ENCODE measurements at regions not wholly inside any gene's neighbourhood (a gene's known extent, or its start where the extent isn't known, plus 50 kb on each side); places are given as distances from the start of the nearest gene placed in this dataset.

DNA sequence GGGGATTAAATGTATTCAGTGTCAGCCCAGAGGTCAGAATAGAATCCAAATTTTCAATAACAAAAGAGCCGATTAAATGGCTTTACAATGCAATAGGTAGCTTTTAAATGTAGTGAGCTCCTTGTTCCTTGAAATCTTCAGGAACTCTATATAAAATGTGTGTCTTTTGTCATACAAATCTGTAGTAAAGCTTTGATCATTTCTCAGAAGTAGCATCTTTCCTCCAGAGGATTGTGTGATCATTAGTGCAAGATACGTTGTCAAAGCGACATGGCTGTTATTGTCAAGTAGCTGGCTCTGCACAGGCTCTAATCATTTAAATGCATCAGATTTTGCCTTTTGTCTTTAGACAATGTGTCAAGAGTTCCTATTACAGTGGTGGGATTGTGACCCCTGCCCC is 116.1 kb upstream of the NAMPT start:
- TF ChIP-seq, protein P1, sequence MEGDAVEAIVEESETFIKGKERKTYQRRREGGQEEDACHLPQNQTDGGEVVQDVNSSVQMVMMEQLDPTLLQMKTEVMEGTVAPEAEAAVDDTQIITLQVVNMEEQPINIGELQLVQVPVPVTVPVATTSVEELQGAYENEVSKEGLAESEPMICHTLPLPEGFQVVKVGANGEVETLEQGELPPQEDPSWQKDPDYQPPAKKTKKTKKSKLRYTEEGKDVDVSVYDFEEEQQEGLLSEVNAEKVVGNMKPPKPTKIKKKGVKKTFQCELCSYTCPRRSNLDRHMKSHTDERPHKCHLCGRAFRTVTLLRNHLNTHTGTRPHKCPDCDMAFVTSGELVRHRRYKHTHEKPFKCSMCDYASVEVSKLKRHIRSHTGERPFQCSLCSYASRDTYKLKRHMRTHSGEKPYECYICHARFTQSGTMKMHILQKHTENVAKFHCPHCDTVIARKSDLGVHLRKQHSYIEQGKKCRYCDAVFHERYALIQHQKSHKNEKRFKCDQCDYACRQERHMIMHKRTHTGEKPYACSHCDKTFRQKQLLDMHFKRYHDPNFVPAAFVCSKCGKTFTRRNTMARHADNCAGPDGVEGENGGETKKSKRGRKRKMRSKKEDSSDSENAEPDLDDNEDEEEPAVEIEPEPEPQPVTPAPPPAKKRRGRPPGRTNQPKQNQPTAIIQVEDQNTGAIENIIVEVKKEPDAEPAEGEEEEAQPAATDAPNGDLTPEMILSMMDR (IDR thresholded peaks at IDR 0.05): no peak
- H3K27ac ChIP-seq: no peak overlapping the region

DNA sequence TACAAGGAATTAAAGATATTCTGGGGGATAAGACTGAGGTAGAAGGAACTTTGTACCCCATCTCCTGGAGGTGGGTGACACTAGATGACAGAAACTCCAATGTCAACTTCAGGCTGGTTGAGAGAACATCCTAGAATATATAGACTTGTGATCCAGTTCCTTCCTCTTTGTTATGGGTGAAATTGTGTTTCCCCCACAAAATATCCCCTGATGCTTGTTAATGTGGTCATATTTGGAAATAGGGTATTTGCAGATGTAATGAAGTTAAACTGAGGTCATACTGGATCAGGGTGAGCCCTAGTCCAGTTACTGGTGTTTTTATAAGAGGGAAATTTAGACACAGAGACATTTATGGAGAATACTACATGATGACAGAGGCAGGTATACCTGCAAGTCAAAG is 114.0 kb upstream of the NAMPT start:
- no peak overlapping the region for H3K27ac ChIP-seq
- TF ChIP-seq, protein P1 (IDR thresholded peaks at IDR 0.05): no peak
- no peak for TF ChIP-seq ZFX (IDR thresholded peaks at IDR 0.05; ENCODE audit: borderline replicate concordance)

DNA sequence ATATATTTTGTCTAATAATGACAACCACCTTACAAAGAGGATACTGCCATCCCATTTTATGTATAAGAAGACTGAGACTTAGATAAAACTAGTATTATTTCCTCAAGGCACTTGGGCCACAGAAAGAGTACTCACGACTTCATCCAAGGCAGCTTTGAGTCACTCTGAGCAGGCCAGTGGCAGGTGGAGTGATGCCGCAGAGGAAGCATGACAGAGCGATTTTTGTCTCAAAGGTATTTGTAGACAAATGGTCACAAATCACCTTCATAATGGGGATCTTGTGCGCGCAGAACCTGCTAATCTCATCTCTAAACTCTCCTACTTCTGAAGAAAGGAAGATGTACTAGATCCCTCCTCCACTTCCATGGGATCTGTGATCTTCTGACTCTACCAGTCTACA is 113.2 kb upstream of the NAMPT start:
- TF ChIP-seq, protein P1 (IDR thresholded peaks at IDR 0.05): no peak
- no peak for TF ChIP-seq ZFX (IDR thresholded peaks at IDR 0.05; ENCODE audit: borderline replicate concordance)
- no peak overlapping the region for H3K27ac ChIP-seq

DNA sequence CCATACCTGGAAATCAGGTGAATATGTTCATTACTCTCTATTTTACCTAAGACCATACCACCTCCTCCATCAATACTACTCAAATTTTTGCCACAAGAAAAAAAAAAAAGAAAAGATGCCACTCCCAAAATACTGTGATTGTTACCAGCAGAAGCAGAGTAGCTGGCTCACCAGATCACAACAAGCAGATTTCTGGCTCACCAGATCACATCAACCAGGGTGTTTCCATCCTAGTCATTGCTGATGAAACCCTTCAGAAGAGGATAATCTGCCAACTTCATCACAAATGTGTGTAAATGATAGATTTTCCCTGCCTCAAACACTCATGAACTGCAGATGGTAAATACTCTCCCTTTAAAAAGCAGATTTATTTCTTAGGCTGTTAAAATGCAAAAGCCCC is 109.7 kb upstream of the NAMPT start:
- TF ChIP-seq ZFX (IDR thresholded peaks at IDR 0.05; ENCODE audit: borderline replicate concordance): no peak
- TF ChIP-seq, protein P1 (IDR thresholded peaks at IDR 0.05): no peak
- H3K27ac ChIP-seq: no peak overlapping the region

DNA sequence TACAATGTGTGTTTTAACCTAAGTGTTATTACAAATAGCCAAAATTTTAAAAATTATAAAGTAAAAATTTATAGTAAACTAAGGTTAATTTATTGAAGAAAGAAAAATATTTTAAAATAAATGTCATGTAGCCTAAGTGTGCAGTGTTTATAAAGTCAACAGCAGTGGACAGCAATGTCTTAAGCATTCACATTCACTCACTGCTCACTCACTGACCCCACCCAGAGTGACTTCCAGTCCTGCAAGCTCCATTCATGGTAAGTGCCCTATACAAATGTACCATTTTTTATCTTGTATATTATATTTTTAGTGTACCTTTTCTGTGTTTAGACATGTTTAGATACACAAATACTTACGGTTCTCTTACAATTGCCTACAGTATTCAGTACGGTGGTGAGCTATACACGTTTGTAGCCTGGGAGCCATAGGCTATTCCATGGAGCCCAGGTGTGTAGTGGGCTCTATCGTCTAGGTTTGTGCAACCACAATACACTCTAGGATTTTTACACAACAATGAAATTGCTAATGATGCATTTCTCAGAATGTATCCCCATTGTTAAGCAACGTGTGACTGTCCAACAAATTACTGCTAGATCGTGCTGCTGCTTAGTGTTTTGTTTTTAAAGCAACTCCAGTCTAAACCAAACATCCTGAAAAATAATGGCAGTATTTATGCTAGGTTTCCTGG is 108.9 kb upstream of the NAMPT start:
- no peak overlapping the region for H3K27ac ChIP-seq
- no peak for TF ChIP-seq ZFX (IDR thresholded peaks at IDR 0.05; ENCODE audit: borderline replicate concordance)
- TF ChIP-seq, protein P1 (IDR thresholded peaks at IDR 0.05): no peak

DNA sequence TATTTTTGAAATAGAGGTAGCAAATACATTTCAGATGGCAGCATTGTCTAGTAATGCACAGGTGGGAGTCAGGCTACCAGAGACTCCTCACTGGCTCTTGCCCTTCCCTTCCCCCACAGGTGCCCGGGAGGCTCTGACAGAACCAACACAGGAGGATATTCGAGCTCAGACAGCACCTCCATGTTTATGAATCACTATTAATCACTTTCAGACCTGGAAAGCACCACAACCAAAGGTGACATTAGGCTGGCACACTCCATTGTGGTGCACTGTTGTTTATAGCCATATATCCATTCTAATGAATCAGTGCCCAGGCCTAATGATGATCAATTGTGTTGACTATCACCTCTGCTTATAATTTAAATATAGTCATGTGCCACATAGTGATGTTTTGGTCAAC is 107.8 kb upstream of the NAMPT start:
- TF ChIP-seq, protein P1 (IDR thresholded peaks at IDR 0.05): no peak
- no peak for TF ChIP-seq ZFX (IDR thresholded peaks at IDR 0.05; ENCODE audit: borderline replicate concordance)
- no peak overlapping the region for H3K27ac ChIP-seq

DNA sequence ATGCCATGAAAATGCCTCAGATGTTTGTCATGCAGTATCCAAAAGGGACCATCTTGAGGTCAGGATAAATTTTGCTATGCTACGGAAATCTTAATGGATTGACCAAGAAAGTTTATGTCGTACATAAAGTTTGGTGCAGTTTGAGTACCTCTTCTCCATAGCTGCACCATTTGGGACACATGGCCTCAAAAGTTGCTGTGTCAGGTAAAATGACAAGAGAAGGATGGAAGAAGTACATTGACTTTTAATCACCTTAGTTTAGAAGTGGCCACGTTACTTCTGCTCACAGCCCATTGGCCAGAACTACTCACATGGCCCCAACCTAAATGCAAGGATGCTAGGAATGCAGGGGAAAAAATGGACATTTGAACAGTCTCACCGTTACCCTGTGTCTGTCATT is 107.4 kb upstream of the NAMPT start:
- H3K27ac ChIP-seq: no peak overlapping the region
- TF ChIP-seq, protein P1 (IDR thresholded peaks at IDR 0.05): no peak
- no peak for TF ChIP-seq ZFX (IDR thresholded peaks at IDR 0.05; ENCODE audit: borderline replicate concordance)

All from 22Rv1 (cell line).